ENCODE measurements at regions not wholly inside any gene's neighbourhood (a gene's known extent, or its start where the extent isn't known, plus 50 kb on each side); places are given as distances from the start of the nearest gene placed in this dataset.
"Not testable (repeated sequence)": the region's sequence is repeated elsewhere in the genome, so short reads cannot be mapped to it uniquely, and the experiment has no call there.

DNA sequence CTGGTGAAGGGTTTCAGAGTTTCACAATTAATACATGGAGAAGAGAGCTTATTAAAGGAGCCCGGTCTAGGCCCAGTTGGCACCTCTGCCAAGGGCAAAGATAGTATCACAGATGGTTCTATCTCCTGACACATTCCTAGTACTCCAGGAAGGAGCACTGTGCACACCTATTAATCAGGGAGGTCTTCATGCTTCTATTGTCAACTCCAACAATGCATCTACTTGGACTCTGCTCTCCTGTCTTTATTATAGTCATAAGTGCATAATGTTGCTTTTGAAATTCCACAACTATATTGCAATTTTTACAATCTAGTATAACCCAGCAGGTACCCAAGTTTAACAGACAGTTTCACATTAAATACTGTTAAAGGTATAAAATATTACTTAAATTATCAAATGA, 174.5 kb upstream of the TSC22D1 start:
- ATAC-seq = no peak
- Mint-ChIP-seq H3K36me3 (ENCODE audit: insufficient read depth) (no peaks in the 10 kb centered on the region), H3K27me3 (ENCODE audit: low read depth) (peaks cover 2% of the 10 kb centered on the region), H3K9me3 (no peaks in the 10 kb centered on the region), H3K4me3 (no peak overlapping the region), H3K4me1 (ENCODE audit: low read depth) (no peaks in the 10 kb centered on the region)
- no peak for DNase-seq

DNA sequence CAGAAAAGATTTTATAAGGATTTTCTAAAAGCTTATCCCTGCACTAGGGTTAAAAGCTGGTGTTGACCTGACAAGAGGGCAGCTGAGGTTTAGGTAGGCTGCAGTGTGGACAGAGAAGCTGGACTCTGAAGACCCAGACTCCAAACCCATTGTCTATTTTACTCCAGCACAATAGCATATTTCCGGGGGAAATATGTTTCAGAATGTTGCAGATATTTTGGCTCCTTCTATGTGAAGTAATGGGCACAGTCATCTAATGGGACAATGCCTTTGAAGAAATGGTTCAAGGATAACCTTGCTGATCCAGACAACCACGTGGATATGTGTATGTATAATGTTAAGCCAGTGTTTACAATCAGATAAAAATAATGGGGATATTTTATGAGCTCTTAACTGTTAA, 173.8 kb upstream of the TSC22D1 start:
- Mint-ChIP-seq H3K36me3 (ENCODE audit: insufficient read depth) (no peaks in the 10 kb centered on the region), H3K4me1 (ENCODE audit: low read depth) (no peaks in the 10 kb centered on the region), H3K9me3 (no peaks in the 10 kb centered on the region), H3K27me3 (ENCODE audit: low read depth) (peaks cover 5% of the 10 kb centered on the region), H3K4me3 (no peak overlapping the region)
- no peak for DNase-seq
- ATAC-seq = no peak

DNA sequence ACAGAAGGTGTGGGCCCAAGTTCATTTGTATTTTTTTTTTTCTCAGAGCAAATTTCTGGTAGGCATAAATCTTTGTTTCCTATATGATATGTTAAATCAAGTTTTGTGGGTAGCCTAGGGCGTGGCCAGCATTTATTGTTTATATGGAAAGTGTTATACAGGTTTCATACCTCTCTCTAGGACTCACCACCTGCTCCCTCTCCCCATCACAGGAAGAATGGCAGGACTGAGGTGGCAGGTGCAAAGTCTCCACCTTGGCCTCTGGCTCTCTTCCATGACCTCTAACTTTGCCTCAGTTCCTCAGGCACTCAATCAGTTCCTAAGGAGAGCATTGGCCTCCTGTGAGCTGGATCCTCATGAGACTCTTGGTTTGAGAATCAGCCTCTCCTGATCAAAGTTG, 172.3 kb upstream of the TSC22D1 start:
- DNase-seq (no peak), ATAC-seq (no peak)
- Mint-ChIP-seq H3K4me1 (ENCODE audit: low read depth) (no peaks in the 10 kb centered on the region), H3K27me3 (ENCODE audit: low read depth) (peaks cover 5% of the 10 kb centered on the region), H3K9me3 (peaks cover 5% of the 10 kb centered on the region), H3K4me3 (no peak overlapping the region), H3K36me3 (ENCODE audit: insufficient read depth) (no peaks in the 10 kb centered on the region)

DNA sequence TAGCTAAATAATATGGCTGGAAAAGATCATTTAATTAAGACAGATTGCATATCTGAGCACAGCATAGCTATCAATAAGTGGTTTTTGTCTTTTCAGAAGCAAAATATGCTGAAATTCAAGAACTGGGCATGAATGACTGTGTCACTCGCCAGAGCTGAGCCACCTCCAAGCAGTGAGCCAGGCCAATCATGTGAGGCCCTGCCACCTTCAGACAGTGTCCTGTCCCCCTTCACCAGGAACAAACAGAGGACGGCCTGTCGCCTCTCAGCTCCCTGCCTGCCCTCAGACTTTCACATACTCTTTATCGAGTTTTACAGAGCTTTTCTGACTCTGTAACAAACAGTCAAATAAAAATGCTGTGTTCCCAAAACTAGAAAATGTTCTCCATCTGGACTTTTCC, 171.0 kb upstream of the TSC22D1 start:
- ATAC-seq = no peak
- Mint-ChIP-seq H3K27me3 (ENCODE audit: low read depth) (peaks cover 5% of the 10 kb centered on the region), H3K4me3 (no peak overlapping the region)

DNA sequence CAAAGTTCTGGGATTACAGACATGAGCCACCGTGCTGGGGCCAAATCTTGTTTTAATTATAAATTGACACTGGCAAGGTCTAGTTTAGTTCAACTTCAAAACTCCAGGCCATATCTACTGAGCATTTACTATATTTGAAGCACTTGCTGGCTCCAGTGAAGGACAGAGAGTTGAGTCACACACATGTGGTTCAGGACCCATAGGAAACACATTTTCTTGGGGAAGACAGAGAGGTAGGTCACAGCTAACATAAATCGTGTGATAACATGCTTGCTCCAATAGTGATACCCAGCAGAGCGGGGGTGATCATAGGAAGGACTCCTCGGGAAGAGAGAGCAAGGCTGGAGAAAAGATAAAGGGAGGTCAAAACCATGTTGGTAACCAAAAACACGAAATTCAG, 170.6 kb upstream of the TSC22D1 start:
- H3K36me3 Mint-ChIP-seq (ENCODE audit: insufficient read depth) = no peaks in the 10 kb centered on the region
- H3K9me3 Mint-ChIP-seq = peaks cover 5% of the 10 kb centered on the region
- H3K4me1 Mint-ChIP-seq (ENCODE audit: low read depth) = no peaks in the 10 kb centered on the region
- peaks cover 5% of the 10 kb centered on the region for H3K27me3 Mint-ChIP-seq (ENCODE audit: low read depth)
- DNase-seq (no peak), ATAC-seq (no peak)
- H3K4me3 Mint-ChIP-seq = no peak overlapping the region

More for the DNA sequence above, 171.0 kb upstream of the TSC22D1 start:
- H3K4me1 Mint-ChIP-seq (ENCODE audit: low read depth) = no peaks in the 10 kb centered on the region
- H3K9me3 Mint-ChIP-seq = peaks cover 5% of the 10 kb centered on the region
- no peak for DNase-seq
- no peaks in the 10 kb centered on the region for H3K36me3 Mint-ChIP-seq (ENCODE audit: insufficient read depth)

DNA sequence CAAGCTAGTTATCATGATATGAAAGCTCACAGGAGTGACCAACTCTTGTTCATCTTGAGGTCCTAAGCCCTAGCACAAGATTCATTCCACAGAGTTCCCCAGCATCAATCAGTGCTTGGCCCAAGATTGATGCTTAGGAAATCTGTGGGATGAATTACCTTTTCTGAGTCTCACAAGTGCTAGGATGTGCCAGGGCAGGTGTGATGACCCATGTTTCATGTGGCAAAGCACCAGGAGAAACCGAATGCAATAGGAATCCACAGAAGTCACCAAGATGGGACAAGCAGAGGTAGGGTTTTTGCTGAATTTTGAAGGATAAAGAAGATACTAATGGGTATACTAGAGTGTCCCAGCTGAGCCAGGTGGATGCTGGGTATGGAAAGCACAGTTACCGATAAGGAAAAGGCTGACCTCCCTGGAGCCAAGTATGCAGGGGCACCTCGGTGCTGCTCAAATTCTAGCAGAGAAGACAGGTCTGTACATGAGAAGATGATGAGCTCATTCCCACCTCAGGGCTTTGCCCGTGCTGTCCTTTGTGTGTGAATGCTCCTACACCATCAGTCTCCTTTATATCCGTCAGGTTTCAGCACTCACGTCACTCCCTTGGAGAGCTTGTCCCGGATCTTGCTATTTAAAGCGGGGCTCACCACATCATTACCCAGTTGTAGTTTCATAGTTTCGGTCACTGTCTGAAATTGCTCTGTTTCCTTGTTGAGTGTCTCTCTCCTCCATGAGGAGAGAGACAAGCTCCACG, 168.9 kb upstream of the TSC22D1 start:
- H3K9me3 Mint-ChIP-seq = peaks cover 5% of the 10 kb centered on the region
- no peak for ATAC-seq

DNA sequence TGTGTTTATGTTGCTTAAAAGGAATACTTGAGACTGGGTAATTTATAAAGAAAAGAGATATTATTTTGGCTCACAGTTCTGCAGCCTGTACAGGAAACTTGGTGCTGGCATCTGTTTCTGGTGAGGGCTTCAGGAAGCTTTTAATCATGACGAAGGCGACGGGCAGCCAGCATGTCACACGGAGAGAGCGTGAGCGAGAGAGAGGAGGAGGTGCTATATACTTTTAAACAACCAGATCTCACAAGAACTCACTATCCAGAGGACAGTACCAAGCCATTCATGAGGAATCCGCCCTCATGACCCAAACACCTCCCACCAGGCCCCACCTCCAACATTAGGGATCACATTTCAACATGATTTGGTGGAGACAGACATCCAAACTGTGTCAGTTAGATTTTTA, 163.4 kb upstream of the TSC22D1 start:
- ATAC-seq = no peak
- Mint-ChIP-seq H3K4me3 (no peak overlapping the region), H3K27me3 (ENCODE audit: low read depth) (no peaks in the 10 kb centered on the region)

More for the DNA sequence above, 168.9 kb upstream of the TSC22D1 start:
- Mint-ChIP-seq H3K27me3 (ENCODE audit: low read depth) (peaks cover 5% of the 10 kb centered on the region), H3K4me3 (no peak overlapping the region), H3K4me1 (ENCODE audit: low read depth) (no peaks in the 10 kb centered on the region), H3K36me3 (ENCODE audit: insufficient read depth) (no peaks in the 10 kb centered on the region)
- DNase-seq = no peak

DNA sequence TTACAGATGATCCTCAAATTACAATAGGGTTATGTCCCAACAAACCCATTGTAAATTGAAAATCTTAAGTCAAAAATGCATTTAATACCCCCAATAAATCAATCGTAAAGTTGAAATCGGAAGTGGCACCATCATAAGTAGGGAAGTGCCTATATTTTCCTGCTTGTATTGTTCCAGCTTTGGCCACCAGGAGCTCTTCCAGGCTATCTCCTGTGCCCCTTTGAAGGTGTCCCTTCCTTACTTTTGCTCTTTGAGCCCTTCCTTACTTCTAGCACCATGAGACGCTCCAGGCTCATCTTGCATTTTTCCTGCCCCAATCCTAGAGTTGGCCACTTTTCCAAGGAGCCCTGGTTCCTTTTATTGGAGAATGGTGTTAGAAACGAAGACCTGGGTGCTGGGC, 163.0 kb upstream of the TSC22D1 start:
- H3K27me3 Mint-ChIP-seq (ENCODE audit: low read depth) = no peaks in the 10 kb centered on the region
- H3K9me3 Mint-ChIP-seq = peaks cover 5% of the 10 kb centered on the region
- DNase-seq = no peak
- no peaks in the 10 kb centered on the region for H3K36me3 Mint-ChIP-seq (ENCODE audit: insufficient read depth)
- H3K4me1 Mint-ChIP-seq (ENCODE audit: low read depth) = no peaks in the 10 kb centered on the region
- ATAC-seq = no peak
- H3K4me3 Mint-ChIP-seq = no peak overlapping the region

More for the DNA sequence above, 163.4 kb upstream of the TSC22D1 start:
- no peak for DNase-seq
- Mint-ChIP-seq H3K36me3 (ENCODE audit: insufficient read depth) (no peaks in the 10 kb centered on the region), H3K4me1 (ENCODE audit: low read depth) (no peaks in the 10 kb centered on the region), H3K9me3 (peaks cover 5% of the 10 kb centered on the region)

DNA sequence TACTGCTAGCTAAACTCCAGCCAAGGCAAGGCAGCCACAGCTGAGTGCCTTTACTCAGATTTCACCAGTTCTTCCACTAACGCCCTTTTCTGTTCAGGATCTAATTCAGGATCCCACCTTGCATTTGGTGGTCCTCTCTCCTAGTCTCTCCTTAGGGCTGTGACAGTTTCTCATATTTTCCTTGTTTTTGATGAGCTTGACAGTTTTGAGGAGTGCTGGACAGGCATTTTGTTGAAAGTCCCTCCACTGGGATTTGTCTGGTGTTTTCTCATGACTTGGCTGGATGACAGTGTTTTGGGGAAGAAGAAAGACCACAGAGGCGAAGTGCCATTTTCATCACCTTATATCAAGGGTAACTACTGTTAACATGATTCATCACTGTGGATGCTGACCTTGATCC, 162.3 kb upstream of the TSC22D1 start:
- no peaks in the 10 kb centered on the region for H3K36me3 Mint-ChIP-seq (ENCODE audit: insufficient read depth)
- no peaks in the 10 kb centered on the region for H3K4me1 Mint-ChIP-seq (ENCODE audit: low read depth)
- no peaks in the 10 kb centered on the region for H3K27me3 Mint-ChIP-seq (ENCODE audit: low read depth)
- DNase-seq (no peak), ATAC-seq (no peak)
- H3K4me3 Mint-ChIP-seq = no peak overlapping the region
- H3K9me3 Mint-ChIP-seq = no peaks in the 10 kb centered on the region

DNA sequence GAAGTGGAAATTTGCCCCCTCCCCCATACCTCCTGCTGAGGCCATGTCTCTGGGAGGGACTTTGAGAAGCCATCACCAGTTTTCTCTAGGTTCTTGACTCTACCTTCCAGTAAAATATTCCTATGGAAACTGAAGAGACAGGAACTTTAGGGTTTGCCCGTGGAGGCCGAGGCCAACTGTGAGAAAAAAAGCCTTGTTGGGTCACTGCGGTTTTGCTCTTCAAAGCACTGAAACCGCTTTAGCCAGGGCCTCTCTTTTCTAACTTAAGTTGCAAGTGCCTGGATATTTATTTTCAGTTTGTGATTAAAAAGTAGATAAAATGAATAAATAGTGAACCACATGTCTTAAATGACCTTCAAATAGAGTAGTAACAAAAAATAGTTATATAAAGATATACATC, 159.7 kb upstream of the TSC22D1 start:
- ATAC-seq (no peak), DNase-seq (no peak)
- H3K27me3 Mint-ChIP-seq (ENCODE audit: low read depth) = no peaks in the 10 kb centered on the region
- H3K9me3 Mint-ChIP-seq = no peaks in the 10 kb centered on the region
- H3K36me3 Mint-ChIP-seq (ENCODE audit: insufficient read depth) = no peaks in the 10 kb centered on the region
- H3K4me3 Mint-ChIP-seq = no peak overlapping the region
- H3K4me1 Mint-ChIP-seq (ENCODE audit: low read depth) = no peaks in the 10 kb centered on the region

DNA sequence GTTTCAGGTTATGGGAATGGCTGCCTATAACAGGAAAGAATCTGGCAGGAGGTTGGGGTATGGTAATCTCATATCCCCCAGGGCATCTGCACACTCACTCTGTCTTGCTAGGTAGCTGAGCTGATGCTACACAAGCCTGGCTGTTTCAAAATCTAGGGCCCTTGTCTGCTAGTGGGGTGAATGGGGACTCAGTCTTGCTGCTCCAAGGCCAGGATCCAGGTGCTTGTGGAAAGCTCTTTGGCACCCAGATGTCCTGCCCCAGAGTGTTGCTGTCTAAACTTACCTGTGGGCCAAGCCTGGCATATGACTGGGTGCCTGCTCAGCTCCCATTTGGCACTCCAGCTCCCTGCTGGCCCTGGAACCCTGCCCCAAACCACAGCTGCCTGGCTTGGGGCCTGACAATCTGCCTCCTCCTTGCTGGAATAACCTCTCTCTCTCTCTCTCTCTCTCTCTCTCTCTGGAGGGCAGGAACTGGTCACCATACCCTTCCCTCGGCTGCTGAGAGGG, 158.1 kb upstream of the TSC22D1 start:
- no peaks in the 10 kb centered on the region for H3K4me1 Mint-ChIP-seq (ENCODE audit: low read depth)
- H3K9me3 Mint-ChIP-seq = no peaks in the 10 kb centered on the region
- H3K4me3 Mint-ChIP-seq = no peak overlapping the region
- ATAC-seq (no peak), DNase-seq (no peak)
- no peaks in the 10 kb centered on the region for H3K27me3 Mint-ChIP-seq (ENCODE audit: low read depth)
- no peaks in the 10 kb centered on the region for H3K36me3 Mint-ChIP-seq (ENCODE audit: insufficient read depth)

DNA sequence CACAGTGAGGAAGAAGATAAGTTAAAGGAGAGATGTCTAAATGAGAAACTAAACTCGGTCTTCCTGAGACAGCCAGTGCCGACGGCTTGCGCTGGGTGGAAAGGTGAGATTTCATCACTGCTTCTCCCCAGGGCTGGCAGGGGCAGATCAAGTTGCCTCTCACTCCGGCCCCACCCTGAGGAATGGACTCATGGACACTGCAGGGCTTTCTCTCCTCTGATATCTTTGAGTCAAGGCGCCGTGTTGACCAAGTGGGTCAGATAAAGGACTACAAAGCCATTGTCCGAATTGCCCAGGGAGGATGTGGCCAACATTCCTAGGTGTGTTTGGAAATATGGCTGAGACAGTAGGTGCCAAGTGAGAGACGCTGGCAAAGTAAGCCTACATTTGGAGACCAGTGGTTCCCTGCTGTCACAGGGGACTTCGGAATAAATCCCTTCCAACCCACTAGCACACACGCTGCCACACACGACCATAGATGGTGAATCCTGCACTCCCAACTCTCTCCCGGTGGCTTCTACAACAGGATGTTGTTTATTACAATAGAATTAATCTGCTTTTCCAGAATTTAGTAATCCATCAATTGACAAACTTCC, 156.5 kb upstream of the TSC22D1 start:
- DNase-seq (no peak), ATAC-seq (no peak)
- Mint-ChIP-seq H3K27me3 (ENCODE audit: low read depth) (no peaks in the 10 kb centered on the region), H3K9me3 (no peaks in the 10 kb centered on the region), H3K36me3 (ENCODE audit: insufficient read depth) (no peaks in the 10 kb centered on the region), H3K4me3 (no peak overlapping the region), H3K4me1 (ENCODE audit: low read depth) (no peaks in the 10 kb centered on the region)

DNA sequence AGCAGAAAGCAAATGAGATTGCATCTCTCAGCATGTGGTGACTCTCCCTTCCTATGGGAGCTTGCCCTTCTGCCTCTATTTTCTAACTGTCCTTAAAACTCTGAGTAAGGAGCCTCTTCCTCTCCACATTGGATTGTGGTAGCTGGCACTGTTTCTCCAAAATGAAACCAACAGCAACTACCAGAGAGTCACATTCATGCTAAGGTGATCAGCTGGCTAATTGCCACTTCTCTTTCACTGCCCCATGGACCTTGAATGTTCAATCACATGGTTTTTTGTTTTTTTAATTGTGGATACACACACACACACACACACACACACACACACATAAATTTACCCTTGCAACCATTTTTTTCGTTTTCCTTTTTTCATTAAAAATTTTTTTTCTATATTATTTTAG, 154.7 kb upstream of the TSC22D1 start:
- no peaks in the 10 kb centered on the region for H3K4me1 Mint-ChIP-seq (ENCODE audit: low read depth)
- DNase-seq = no peak
- no peak for ATAC-seq
- H3K36me3 Mint-ChIP-seq (ENCODE audit: insufficient read depth) = no peaks in the 10 kb centered on the region
- no peaks in the 10 kb centered on the region for H3K9me3 Mint-ChIP-seq
- no peaks in the 10 kb centered on the region for H3K27me3 Mint-ChIP-seq (ENCODE audit: low read depth)
- H3K4me3 Mint-ChIP-seq = no peak overlapping the region

DNA sequence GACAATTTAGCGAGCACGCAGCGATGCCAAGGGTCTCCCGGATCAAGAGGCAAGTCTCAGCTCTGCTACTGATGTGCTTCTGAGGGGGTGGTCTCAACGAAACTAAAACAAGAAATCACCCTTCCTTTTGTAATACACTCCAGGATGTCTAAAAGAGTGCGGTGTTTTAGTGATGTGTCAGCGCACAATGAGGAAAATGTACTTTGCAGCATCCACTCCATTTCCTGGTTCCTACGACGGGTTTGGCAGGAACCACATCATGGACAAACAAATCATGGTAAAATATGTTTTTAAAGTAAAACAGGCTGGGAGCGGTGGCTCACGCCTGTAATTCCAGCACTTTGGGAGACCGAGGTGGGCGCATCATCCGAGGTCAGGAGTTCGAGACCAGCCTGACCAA, 154.0 kb upstream of the TSC22D1 start:
- DNase-seq (no peak), ATAC-seq (no peak)
- Mint-ChIP-seq H3K4me3 (no peak overlapping the region), H3K9me3 (no peaks in the 10 kb centered on the region), H3K36me3 (ENCODE audit: insufficient read depth) (no peaks in the 10 kb centered on the region), H3K27me3 (ENCODE audit: low read depth) (no peaks in the 10 kb centered on the region), H3K4me1 (ENCODE audit: low read depth) (no peaks in the 10 kb centered on the region)

DNA sequence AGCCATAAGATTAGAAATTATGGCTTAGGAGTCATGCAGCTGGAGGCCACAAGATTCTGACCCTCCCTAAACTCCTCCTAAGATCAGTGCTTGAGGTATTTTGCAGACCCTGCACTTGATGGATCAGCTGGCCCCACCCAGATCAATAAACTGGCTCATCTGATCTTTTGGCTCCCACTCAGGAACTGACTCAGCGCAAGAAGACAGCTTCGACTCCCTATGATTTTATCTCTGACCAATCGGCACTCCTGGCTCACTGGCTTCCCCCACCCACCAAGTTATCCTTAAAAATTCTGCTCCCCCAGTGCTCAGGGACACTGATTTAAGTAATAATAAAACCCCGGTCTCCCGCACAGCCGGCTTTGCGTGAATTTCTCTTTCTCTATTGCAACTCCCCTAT, 151.5 kb upstream of the TSC22D1 start:
- not testable (repeated sequence) for H3K4me1 Mint-ChIP-seq (ENCODE audit: low read depth); H3K9me3 Mint-ChIP-seq; H3K27me3 Mint-ChIP-seq (ENCODE audit: low read depth); H3K36me3 Mint-ChIP-seq (ENCODE audit: insufficient read depth); DNase-seq; ATAC-seq; H3K4me3 Mint-ChIP-seq

Data from activated T-cell treated with anti-CD3 and anti-CD28 coated beads, Interleukin-2, amount 50 U/mL, for 4 hours (primary cell).